SK-N-SH (cell line): ENCODE measurements at regions not wholly inside any gene's neighbourhood (a gene's known extent, or its start where the extent isn't known, plus 50 kb on each side); places are given as distances from the start of the nearest gene placed in this dataset.

Source experiments
- CHD2 ChIP-seq: fragments of 150-350 bp; IDR thresholded peaks from 2 replicates; pipeline ENCODE4 v1.6.1; 2018; ENCODE audit warnings: low read length; ENCODE audit not compliant: partially characterized antibody
- CTCF ChIP-seq: fragments of 200-600 bp; sonication (generic); IDR thresholded peaks from 2 replicates; pipeline ENCODE4 v1.6.1; 2017; ENCODE audit warnings: antibody characterized with exemption, mild to moderate bottlenecking, moderate library complexity
- MAX ChIP-seq: IDR thresholded peaks from 2 replicates; pipeline ENCODE4 v1.4.0; 2012; ENCODE audit warnings: low read depth

- TF ChIP-seq CHD2 = no peak
- TF ChIP-seq CTCF = no peak
- no peak for TF ChIP-seq MAX
These were observed 190.9 kb upstream of the DOK6 start for GRCh38 chr18:69209761-69210160.
